Prostate gland (tissue), 2 donors: ENCODE measurements at regions not wholly inside any gene's neighbourhood (a gene's known extent, or its start where the extent isn't known, plus 50 kb on each side); places are given as distances from the start of the nearest gene placed in this dataset.

Source experiments
- POLR2A ChIP-seq: fragments of 450-650 bp; IDR thresholded peaks from one replicate; pipeline ENCODE4 v1.6.1; 2016; ENCODE audit warnings: antibody characterized with exemption, mild to moderate bottlenecking
- POLR2AphosphoS5 ChIP-seq: sonication (generic); formaldehyde crosslinking; IDR thresholded peaks from one replicate; pipeline ENCODE4 v1.6.1; 2017; ENCODE audit warnings: antibody characterized with exemption
- TF ChIP-seq, protein P1 (sequence below), 4 experiments: fragments of 200-600 bp in 2 of 4; fragments of 450-650 bp in 2 of 4; sonication (generic) in 2 of 4; IDR thresholded peaks; 1 replicate in 3 of 4; 2 replicates in 1 of 4; pipeline ENCODE4 v1.5.1; 2016 to 2019; ENCODE audit warnings: antibody characterized with exemption in 4 of 4, mild to moderate bottlenecking in 2 of 4, moderate library complexity in 2 of 4

DNA sequence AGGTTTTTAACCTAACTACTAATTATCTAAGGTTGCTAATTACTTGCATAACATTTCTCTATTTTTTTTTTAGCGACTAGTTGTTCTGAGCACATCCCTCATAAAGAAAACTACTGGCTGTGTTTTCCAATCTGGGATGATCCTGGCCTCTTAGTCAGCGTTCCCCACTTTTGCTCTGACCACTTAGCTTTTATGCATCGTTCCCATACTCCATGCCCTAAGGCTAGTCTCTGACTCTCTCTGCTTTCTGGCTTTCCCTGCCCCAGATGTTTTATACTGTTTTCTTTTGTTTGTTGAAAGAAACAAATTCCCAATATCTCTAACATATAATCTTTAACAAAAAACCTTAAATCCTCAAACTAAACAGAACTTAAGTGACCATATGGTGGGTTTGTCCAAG, 217.9 kb downstream of the SPATA31D1 start:
- TF ChIP-seq POLR2AphosphoS5 (no peak), POLR2A (no peak)
- TF ChIP-seq, protein P1, sequence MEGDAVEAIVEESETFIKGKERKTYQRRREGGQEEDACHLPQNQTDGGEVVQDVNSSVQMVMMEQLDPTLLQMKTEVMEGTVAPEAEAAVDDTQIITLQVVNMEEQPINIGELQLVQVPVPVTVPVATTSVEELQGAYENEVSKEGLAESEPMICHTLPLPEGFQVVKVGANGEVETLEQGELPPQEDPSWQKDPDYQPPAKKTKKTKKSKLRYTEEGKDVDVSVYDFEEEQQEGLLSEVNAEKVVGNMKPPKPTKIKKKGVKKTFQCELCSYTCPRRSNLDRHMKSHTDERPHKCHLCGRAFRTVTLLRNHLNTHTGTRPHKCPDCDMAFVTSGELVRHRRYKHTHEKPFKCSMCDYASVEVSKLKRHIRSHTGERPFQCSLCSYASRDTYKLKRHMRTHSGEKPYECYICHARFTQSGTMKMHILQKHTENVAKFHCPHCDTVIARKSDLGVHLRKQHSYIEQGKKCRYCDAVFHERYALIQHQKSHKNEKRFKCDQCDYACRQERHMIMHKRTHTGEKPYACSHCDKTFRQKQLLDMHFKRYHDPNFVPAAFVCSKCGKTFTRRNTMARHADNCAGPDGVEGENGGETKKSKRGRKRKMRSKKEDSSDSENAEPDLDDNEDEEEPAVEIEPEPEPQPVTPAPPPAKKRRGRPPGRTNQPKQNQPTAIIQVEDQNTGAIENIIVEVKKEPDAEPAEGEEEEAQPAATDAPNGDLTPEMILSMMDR (IDR thresholded peaks at IDR 0.05), result no peak
